ENCODE measurements at regions not wholly inside any gene's neighbourhood (a gene's known extent, or its start where the extent isn't known, plus 50 kb on each side); places are given as distances from the start of the nearest gene placed in this dataset.

DNA sequence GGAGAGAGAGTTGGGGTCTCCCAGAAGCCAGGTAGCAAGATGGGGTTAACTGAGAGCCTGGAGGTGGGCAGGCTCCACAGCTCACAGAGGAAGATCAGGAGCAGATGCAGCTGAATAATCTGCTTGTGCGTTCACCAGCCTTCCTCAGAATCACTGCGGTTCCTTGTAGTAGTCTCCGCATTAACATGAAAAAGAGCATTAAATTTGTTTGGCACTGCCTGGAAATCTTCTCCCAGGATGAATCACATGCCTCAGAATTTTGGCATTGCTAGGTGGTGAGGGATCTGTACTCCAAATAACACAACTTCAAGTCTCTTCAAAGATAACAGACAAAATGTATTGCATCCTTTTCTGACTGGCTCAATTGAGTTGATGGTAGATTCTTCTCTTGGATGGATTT lies 700.6 kb upstream of the ARRDC4 start:
- no peak for DNase-seq (ENCODE audit: low read depth in 2 of 2)

DNA sequence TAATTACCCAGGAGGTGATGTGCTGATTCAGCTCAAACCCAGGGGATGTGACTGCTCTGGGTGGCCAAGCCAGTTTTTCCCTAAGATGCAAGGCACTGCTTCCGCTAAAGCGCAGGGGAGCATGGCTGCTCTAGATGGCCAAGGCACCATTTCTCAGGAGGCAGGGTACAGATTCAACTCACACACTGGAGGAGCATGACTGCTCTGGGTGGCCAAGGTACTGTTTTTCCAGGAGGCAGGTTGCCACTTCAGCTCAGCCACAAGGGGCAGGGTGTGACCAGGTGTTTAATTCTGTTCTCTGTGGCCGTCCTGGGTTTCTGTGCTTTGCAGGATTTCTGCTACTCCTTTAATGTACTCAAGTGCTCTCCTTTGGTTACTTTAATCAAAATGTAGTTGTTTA lies 659.3 kb upstream of the ARRDC4 start:
- no peak for DNase-seq (ENCODE audit: low read depth in 2 of 2)

DNA sequence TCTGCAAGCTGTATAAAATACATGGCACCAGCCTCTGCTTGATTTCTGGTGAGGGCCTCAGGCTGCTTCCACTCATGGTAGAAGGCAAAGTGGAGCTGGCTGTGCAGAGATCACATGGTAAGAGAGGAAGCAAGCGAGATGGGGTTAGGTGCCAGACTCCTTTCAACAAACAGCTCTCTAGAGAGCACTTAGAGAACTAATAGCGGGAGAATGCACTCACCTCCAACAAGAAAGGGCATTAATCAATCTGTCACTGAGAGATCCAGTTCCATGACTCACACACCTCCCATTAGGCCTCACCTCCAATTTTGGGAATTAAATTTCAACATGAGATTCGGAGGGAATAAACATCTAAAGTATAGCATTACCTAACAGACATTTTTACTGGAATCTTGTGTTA lies 644.1 kb upstream of the ARRDC4 start:
- DNase-seq (ENCODE audit: low read depth in 2 of 2) = no peak

DNA sequence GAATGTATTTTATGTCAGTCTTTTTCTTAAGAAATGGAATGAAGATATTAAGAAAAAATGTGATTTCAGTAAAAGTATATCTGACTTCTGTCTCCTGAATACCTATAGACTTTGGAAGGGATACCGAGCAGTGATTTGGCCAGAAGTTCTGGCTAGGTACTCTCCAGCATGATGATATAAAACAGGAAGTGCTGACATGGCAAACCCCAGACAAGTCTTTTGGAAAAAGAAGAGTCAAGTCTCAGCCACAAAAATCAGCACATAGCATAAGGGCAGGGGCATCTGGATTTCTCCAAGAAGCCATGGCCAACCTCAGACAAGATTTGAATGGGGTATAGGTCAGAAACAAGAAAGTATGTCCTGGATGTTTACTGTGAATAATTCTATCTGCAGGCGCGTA lies 643.3 kb upstream of the ARRDC4 start:
- no peak for DNase-seq (ENCODE audit: low read depth in 2 of 2)

DNA sequence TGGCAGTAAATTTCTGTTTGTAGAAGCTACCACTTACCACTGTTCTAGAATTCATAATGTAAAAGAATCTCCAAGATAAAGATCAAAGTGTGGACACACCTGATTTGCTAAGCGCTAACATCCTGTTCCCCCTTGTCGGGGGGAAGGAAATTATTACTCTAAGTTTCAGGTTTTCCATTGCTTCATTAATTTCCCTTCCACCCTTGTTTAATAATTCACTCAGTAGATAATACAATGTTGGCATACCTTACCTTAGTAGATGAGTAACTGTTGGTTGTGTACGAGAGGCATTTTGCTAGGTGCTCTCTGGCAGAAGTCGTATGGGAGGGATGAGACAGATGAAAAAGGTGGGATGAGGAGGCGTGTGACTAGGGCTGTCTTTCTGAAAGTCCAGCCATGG lies 641.2 kb upstream of the ARRDC4 start:
- DNase-seq (ENCODE audit: low read depth in 2 of 2) = no peak

DNA sequence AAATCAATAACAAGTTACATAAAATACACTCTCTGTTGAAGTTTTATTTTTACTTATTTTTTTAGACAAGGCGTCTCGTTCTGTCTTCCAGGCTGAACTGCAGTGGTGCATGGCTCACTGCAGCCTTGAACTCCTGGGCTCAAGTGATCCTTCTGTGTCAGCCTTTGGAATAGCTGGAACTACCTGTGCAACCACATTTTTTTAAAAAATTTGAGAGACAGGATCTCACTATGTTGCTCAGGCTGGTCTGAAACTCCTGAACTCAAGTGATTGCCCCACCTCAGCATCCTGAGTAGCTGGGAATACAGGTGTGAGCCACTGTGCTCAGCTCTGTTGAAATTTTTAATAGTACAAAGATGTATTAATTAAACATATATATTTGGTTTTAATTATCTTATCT lies 614.3 kb upstream of the ARRDC4 start:
- no peak for DNase-seq (ENCODE audit: low read depth in 2 of 2)

DNA sequence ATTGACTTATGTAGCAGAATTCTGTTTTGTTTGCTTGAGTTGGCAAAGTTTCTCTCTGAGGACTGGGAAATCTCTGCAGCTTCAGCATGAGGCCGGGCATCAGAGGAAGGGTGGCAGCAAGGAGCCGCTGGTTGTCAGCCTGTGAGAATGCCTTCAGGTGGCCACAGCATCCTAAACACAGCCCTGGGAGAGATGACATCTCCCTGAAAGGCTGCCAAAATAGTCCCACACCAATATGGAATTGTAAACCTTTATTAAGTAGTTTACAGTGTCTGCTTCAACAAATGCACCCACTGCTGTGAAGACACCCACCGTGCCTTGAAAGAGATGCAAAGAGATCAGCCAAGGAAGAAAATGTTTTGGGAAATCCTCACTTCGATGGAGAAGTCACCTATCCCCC lies 609.7 kb upstream of the ARRDC4 start:
- no peak for DNase-seq (ENCODE audit: low read depth in 2 of 2)

DNA sequence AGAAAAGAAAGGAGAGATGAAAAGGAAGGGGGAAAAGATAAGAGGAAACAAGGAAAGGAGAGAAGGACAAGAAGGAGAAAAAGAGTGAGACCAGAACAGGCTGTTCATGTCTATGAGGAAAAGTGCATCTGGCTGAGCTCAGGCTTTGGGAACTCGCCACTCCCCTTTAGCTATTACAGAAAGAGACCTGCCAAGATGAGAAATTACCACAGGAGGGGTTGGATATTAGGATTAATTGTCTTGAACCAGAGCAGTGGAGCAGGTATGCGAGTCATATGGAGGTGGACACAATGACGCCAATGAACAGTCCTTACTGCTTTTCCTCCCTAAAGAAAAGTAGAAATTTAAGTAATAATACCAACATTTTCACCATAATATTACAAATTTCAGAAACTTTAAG lies 577.0 kb upstream of the ARRDC4 start:
- DNase-seq (ENCODE audit: low read depth in 2 of 2) = no peak

DNA sequence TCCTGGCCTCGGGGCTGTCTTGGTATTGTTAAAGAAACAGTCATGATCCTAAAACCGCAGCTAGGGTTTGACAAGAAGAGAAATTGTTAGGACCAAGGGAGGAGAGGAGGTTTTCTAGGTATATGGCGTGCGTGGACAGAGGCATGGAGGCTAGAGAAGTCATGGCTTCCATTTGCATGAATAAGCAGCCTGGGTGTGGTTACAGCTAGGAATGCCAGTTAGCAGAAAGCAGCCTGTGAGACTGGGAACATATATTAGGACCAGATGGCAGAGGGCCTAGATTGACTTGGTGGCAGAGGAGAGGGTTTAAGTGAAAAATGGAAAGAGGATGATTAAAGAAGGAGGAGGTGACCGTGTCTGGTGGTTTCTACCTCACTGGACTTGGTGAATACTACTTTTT lies 573.6 kb upstream of the ARRDC4 start:
- no peak for DNase-seq (ENCODE audit: low read depth in 2 of 2)

DNA sequence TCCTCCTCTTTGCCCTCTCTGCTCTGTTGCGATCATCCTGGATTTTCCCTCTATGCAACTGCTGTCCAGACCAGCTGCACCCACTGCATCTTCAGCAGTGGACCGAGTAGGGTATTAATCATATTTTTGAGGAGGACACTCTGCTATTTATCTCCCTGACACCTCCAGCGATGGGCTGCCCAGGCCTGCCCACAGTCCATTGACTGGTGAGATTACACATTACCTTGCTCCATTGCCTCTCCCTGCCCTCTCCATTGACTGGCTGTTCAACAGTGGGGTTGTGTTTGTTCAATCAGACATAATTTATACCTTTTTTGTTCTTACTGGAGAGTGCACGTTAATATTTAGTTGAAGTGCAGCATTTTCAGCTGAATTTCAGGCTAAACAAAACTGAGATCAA lies 559.3 kb upstream of the ARRDC4 start:
- no peak for DNase-seq (ENCODE audit: low read depth in 2 of 2)

DNA sequence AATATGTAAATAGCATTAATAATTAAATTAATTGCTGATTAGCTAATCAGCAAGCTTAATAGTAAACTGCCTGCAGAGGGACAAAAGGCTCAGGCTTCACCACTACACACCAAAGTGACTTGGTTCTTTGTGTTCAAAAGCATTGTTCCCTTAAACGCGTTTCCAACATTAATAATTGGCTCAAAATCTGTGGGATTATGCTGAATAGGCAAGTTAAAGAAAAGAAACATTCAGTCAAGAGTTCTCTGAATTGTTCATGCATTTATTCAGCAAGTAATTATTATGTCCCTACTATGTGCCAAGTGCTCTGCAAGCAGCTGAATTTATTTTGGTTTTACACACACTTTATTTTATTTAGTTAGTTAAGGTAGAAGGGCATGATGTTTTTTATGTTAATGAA lies 558.5 kb upstream of the ARRDC4 start:
- no peak for DNase-seq (ENCODE audit: low read depth in 2 of 2)

DNA sequence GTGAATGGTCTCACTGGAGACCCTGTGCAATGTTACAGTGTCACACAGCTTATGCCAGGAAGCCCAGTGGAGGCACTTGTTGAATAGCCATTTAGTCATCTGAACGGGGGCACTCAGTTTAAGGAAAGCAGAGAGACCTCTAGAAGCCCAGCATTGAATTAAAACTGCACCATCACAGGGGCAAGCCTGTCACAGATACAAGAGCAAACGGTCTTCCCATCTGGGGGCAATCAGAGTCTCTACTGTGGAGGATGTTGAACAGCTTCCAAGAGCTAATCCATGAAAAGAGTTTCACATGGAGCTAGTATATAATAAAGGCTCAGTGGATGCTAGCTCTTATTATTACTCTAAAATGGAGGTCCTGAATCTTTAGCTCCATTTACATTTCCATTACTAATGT lies 553.7 kb upstream of the ARRDC4 start:
- no peak for DNase-seq (ENCODE audit: low read depth in 2 of 2)

DNA sequence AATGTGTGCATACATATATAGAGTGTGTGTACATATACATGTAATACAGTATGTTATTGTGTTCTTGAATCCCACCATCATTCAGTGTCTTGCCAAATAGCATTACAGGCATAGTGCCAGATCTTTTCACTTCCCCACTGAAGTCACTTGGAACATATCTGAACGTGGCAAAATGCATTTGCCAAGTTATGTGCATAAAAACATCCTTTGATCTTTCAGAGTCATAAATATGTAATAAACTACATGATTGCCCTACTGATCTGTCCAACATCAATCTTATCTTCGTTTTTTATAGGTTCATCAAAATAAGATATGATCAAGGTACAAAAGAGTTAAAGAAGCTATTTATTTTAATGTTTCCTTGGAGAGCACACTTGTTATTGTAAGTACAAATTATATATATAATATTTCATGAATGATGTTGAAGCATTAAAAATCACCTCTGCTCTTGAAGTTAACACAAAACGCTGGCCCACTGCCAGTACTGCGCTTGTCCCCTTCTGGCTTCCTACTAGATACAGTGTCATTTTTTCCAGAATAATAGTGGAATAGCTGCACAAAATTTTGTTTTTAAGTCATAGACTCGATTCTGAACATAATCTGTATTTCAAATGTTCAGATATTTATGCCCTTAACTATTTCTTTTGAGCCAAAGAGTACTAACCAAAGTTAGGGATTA lies 549.5 kb upstream of the ARRDC4 start:
- DNase-seq (ENCODE audit: low read depth in 2 of 2) = no peak

DNA sequence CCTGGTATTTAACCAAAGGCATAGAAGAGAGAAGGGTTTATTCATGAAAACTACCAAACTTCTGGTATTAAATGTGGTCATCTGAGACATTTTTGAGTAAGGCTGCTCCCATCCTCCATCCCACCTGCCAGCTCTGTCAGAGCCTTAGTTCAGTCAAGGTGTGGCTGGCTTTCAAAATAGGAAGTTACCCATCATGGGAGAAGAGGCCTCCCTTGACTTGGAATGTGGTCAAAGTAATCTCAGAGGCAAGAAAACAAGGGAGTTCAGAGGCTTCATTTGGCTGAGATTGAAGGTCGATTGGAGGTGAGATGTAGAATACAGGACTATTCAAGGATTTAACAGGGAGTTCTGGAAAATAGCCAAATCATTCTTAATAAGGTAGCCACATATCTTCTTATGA lies 540.4 kb upstream of the ARRDC4 start:
- no peak for DNase-seq (ENCODE audit: low read depth in 2 of 2)

DNA sequence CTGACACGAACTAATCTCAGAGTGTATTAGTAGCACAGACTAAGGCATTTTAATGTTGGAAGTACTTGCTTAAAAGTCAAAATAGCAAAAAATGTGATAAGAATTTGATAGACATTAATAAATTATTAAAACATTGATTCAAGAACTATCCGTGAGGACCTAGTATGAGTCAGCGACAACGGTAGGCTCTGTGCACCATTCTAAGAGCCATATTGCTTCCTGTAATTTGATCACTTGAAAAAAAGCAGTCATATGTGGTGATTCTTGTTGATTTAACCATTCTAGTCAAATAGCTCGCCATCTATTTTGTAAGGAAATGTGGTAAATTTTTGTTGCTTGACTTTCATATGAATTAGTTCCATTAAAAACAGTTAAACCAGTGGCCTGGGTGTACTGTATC lies 534.9 kb upstream of the ARRDC4 start:
- no peak for DNase-seq (ENCODE audit: low read depth in 2 of 2)

DNA sequence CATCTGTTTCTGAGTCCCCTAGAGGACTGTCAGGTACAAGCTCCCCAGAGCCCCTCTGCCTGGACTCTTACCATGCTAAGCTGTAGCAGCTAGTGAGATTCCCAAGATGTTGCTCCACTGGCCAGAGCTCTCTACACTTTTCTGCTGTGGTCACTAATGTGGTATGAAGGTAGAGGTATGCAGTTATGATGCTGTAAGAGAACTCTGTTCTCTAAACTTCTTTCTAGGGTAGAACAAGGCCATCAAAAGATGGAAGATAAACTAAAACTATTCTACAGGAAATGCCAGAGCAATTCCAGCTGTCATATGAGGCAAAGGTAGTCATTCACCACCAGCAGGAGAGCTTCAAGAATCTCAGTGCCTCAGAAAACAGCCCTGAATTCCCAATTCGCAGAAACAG lies 517.4 kb upstream of the ARRDC4 start:
- DNase-seq (ENCODE audit: low read depth in 2 of 2) = no peak

DNA sequence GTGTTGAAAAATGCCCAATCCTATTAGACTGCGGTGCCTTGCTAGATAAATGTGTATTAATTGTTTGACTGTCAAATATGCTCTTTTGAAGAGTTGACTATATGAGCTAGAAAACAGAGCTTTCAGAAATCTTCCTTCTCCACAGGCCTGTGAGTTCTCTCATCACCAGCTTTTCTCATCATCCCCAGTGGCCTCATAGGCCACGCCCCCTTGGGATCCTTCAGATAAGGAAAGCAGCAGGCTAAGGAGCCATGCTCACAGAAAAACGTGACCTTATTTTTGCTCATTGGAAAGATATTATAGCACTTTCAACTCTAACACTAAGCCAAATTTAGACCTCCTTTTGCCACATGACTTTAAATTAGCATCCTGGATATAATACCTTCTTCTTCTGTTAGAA lies 514.4 kb upstream of the ARRDC4 start:
- no peak for DNase-seq (ENCODE audit: low read depth in 2 of 2)

DNA sequence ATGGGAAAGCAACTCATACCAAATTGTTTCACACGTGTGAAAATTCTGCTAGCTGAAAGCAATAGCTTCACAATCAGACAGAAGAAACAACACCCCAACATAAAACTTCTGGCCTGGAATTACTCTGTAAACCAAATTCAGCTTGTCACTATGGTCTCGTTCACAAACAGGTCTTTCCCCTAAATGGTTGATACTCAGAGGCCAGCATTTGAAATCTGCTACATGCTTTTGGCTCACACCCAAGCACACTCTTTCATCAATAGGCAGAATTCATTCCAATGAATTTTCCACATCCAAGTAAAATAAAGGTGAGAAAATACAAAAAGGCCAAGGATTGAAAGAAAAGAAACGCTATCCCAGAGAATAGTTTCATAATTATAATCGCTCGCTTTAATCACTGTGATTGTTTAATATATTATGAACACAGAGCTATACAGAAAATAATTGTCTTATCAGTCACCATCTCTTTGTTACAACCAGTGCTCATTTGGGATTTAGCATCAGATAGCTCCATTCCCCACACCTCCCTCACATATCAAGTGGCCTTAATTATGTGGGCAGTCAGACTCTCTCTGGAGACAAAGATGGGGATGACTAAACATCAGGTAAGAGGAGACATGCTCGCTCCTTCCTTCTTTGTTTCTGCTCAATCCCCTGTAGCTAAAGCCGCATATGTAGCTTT lies 503.8 kb upstream of the ARRDC4 start:
- no peak for DNase-seq (ENCODE audit: low read depth in 2 of 2)

DNA sequence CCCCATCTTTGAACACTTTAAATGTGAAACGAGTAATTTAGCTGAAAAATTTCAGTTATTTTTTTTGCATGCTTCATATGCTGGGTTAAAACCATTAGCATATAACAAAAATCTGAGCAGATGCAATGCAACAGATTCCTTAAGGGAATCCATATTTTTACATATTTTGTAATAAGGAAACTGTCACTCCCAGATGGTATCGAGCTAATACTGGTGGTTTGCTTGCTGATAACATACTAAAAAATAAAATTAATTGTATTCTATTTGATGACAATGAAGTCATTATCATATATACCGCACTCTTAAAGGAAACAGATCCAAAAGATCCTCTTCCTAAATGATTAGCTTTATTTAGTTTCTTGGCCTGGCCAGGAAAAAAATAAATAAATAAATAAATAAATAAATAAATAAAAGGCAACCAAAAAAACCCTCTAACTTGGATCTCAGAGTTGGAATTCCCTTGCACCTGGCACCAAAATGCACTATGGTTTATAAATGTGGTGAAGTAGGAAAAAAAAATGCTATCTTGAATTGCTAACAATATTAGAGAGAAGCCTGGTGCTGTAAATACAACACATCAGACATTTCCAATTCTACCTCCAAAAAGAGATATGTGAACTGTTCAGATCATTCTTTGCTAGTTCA lies 503.2 kb upstream of the ARRDC4 start:
- no peak for DNase-seq (ENCODE audit: low read depth in 2 of 2)

DNA sequence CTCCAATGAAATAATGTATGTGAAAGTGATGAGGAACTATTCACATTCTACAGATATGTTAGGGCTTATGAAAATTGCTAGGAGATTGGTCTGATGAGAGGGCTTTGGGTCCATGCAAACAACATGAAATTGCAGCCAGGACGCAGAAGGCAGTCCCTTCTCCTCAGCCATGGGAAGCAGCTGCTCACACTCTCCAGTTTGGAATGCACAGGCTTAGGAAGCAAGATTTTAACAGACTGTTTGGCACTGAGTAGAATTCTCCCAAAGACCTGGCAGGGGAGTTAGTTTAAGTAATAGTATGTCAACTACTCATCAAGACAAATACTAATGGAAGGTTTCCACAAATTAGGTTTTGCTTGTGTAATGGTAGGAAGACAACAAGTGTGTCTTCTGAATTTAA lies 500.7 kb upstream of the ARRDC4 start:
- no peak for DNase-seq (ENCODE audit: low read depth in 2 of 2)

DNA sequence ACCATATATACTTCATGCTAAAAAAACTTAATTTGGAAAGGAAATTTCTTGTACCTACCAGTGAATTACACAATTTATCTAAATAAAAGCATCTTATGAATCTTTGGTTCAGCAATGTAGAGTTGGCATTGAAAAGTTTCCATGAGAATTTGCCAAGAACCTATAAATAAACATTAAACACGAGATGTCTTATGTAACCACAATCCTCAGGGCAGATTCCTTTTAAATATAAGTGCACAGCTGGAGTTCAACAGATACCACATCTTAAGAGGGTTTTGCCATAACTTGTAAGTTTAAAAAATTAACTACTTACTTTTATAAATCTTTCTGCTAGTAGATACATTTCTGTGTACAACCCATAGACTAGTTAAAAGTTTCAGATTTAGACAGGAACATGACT lies 499.3 kb upstream of the ARRDC4 start:
- DNase-seq (ENCODE audit: low read depth in 2 of 2) = no peak

DNA sequence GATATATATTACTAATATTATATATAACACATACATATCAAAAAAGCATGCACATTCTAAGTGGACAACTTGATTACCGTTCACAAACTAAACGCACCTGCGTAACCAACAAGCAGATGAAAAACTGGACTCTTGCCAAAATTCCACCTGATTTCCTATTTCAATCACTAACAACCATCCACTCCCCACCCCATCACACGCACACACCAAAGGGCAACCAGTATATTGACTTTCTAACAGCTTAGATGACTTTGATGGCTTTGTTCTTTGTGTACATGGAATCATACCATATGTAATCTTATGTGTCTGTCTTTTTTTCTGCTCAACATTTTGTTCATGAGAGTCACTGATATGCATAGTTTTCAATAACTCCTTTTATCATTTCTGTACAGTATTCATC lies 496.8 kb upstream of the ARRDC4 start:
- no peak for DNase-seq (ENCODE audit: low read depth in 2 of 2)

DNA sequence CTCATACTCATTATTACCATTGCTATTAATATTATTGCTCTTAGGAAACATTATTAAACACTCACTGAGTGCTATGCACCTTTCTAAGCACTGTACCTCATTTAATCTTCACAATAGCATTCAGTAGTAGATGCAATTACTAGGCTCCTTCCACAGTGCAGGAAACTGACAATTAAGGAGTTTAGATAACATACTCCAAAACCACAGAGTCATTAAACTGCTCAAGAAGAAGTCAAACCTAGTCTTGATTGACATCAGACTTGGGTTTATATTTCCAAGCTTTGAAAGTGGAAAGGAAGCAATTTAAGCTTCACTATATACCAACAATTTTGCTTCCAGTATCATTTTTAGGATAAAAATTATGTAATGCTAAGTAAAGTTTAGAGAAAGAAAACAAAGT lies 490.1 kb upstream of the ARRDC4 start:
- no peak for DNase-seq (ENCODE audit: low read depth in 2 of 2)

DNA sequence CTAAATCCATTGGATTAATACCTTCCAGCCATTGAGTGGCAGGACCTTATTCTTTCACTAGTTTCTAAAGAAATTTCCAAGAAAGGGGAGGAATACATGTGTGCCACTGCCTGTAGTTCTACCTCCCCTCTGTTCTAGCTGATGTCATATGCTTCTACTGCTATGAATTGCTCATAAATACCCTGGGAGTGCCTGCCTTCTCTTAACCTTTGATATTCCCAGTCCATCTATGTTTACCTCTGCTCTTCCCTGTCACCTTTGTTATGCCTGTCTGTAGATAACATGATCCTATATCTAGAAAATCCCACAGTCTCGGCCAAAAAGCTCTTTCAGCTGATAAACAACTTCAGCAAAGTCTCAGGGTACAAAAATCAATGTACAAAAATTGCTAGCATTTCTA lies 486.9 kb upstream of the ARRDC4 start:
- no peak for DNase-seq (ENCODE audit: low read depth in 2 of 2)

Data from stimulated activated CD4-positive, alpha-beta T cell treated with anti-CD3 and anti-CD28 coated beads, Interleukin-1b, Interleukin-23, amount 100 ng/mL, for 1 hour (primary cell).